GM23338 (cell line): ENCODE measurements at regions not wholly inside any gene's neighbourhood (a gene's known extent, or its start where the extent isn't known, plus 50 kb on each side); places are given as distances from the start of the nearest gene placed in this dataset.

Experiments used
- EZH2 ChIP-seq: fragments of 200-600 bp; sonication (generic); IDR thresholded peaks from one replicate; pipeline ENCODE4 v1.8.0; 2017; ENCODE audit warnings: antibody characterized with exemption, mild to moderate bottlenecking, low read depth; ENCODE audit not compliant: unreplicated experiment
- EZH2phosphoT487 ChIP-seq: fragments of 200-600 bp; sonication (generic); IDR thresholded peaks from one replicate; pipeline ENCODE4 v1.8.1; 2018; ENCODE audit warnings: antibody characterized with exemption; ENCODE audit not compliant: unreplicated experiment
- POLR2AphosphoS5 ChIP-seq: IDR thresholded peaks from 2 replicates; pipeline ENCODE4 v1.6.1; 2016; ENCODE audit warnings: antibody characterized with exemption, low read depth
- TF ChIP-seq, protein P1 (sequence below): fragments of 250-450 bp; sonication (Bioruptor Pico); IDR thresholded peaks from 2 replicates; pipeline ENCODE4 v1.5.0; 2020; ENCODE audit warnings: mild to moderate bottlenecking, moderate library complexity
- TF ChIP-seq, protein P2 (sequence below), 2 experiments: fragments of 200-600 bp in 1 of 2; sonication (generic) in 1 of 2; conservative IDR thresholded peaks; 2 replicates each; pipeline versions ENCODE4 v1.5.1 to v1.6.1; 2016 to 2017; ENCODE audit warnings: antibody characterized with exemption in 2 of 2, low read depth in 2 of 2, mild to moderate bottlenecking in 2 of 2, moderate library complexity in 1 of 2
- TF ChIP-seq, protein P3 (sequence below): IDR thresholded peaks from 2 replicates; pipeline ENCODE4 v1.6.1; 2016; ENCODE audit warnings: antibody characterized with exemption

DNA sequence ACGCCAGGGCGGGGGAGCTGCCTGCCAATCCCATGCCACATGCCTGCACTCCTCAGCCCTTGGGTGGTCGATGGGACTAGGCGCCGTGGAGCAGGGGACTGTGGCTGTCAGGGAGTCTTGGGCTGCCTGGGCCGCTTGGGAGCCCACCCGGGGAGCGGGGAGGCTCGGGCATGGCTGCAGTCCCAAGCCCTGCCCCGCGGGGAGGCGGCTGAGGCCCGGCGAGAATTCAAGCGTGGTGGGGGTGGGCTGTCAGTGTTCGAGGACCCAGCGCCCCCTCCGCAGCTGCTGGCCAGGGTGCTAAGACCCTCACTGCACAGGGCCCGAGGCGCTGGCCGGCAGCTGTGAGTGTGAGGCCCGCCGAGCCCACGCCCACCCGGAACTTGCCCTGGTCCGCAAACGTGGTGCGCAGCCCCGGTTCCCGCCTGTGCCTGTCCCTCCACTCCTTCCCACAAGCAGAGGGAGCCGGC is 83.2 kb upstream of the DMRTA1 start:
- TF ChIP-seq, protein P1, sequence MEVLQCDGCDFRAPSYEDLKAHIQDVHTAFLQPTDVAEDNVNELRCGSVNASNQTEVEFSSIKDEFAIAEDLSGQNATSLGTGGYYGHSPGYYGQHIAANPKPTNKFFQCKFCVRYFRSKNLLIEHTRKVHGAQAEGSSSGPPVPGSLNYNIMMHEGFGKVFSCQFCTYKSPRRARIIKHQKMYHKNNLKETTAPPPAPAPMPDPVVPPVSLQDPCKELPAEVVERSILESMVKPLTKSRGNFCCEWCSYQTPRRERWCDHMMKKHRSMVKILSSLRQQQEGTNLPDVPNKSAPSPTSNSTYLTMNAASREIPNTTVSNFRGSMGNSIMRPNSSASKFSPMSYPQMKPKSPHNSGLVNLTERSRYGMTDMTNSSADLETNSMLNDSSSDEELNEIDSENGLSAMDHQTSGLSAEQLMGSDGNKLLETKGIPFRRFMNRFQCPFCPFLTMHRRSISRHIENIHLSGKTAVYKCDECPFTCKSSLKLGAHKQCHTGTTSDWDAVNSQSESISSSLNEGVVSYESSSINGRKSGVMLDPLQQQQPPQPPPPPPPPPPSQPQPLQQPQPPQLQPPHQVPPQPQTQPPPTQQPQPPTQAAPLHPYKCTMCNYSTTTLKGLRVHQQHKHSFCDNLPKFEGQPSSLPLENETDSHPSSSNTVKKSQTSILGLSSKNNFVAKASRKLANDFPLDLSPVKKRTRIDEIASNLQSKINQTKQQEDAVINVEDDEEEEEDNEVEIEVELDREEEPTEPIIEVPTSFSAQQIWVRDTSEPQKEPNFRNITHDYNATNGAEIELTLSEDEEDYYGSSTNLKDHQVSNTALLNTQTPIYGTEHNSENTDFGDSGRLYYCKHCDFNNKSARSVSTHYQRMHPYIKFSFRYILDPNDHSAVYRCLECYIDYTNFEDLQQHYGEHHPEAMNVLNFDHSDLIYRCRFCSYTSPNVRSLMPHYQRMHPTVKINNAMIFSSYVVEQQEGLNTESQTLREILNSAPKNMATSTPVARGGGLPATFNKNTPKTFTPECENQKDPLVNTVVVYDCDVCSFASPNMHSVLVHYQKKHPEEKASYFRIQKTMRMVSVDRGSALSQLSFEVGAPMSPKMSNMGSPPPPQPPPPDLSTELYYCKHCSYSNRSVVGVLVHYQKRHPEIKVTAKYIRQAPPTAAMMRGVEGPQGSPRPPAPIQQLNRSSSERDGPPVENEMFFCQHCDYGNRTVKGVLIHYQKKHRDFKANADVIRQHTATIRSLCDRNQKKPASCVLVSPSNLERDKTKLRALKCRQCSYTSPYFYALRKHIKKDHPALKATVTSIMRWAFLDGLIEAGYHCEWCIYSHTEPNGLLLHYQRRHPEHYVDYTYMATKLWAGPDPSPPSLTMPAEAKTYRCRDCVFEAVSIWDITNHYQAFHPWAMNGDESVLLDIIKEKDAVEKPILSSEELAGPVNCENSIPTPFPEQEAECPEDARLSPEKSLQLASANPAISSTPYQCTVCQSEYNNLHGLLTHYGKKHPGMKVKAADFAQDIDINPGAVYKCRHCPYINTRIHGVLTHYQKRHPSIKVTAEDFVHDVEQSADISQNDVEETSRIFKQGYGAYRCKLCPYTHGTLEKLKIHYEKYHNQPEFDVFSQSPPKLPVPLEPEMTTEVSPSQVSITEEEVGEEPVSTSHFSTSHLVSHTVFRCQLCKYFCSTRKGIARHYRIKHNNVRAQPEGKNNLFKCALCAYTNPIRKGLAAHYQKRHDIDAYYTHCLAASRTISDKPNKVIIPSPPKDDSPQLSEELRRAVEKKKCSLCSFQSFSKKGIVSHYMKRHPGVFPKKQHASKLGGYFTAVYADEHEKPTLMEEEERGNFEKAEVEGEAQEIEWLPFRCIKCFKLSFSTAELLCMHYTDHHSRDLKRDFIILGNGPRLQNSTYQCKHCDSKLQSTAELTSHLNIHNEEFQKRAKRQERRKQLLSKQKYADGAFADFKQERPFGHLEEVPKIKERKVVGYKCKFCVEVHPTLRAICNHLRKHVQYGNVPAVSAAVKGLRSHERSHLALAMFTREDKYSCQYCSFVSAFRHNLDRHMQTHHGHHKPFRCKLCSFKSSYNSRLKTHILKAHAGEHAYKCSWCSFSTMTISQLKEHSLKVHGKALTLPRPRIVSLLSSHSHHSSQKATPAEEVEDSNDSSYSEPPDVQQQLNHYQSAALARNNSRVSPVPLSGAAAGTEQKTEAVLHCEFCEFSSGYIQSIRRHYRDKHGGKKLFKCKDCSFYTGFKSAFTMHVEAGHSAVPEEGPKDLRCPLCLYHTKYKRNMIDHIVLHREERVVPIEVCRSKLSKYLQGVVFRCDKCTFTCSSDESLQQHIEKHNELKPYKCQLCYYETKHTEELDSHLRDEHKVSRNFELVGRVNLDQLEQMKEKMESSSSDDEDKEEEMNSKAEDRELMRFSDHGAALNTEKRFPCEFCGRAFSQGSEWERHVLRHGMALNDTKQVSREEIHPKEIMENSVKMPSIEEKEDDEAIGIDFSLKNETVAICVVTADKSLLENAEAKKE (CRISPR knock-in tag), result no peak
- TF ChIP-seq, protein P2, sequence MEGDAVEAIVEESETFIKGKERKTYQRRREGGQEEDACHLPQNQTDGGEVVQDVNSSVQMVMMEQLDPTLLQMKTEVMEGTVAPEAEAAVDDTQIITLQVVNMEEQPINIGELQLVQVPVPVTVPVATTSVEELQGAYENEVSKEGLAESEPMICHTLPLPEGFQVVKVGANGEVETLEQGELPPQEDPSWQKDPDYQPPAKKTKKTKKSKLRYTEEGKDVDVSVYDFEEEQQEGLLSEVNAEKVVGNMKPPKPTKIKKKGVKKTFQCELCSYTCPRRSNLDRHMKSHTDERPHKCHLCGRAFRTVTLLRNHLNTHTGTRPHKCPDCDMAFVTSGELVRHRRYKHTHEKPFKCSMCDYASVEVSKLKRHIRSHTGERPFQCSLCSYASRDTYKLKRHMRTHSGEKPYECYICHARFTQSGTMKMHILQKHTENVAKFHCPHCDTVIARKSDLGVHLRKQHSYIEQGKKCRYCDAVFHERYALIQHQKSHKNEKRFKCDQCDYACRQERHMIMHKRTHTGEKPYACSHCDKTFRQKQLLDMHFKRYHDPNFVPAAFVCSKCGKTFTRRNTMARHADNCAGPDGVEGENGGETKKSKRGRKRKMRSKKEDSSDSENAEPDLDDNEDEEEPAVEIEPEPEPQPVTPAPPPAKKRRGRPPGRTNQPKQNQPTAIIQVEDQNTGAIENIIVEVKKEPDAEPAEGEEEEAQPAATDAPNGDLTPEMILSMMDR (conservative IDR thresholded peaks at IDR 0.05; ENCODE audit: low read depth in 2 of 2), result no peak
- no peak for TF ChIP-seq POLR2AphosphoS5
- TF ChIP-seq EZH2phosphoT487, result no peak
- TF ChIP-seq EZH2, result no peak
- TF ChIP-seq, protein P3, sequence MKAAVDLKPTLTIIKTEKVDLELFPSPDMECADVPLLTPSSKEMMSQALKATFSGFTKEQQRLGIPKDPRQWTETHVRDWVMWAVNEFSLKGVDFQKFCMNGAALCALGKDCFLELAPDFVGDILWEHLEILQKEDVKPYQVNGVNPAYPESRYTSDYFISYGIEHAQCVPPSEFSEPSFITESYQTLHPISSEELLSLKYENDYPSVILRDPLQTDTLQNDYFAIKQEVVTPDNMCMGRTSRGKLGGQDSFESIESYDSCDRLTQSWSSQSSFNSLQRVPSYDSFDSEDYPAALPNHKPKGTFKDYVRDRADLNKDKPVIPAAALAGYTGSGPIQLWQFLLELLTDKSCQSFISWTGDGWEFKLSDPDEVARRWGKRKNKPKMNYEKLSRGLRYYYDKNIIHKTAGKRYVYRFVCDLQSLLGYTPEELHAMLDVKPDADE, result no peak
